Fibroblast of lung (primary cell): ENCODE measurements at regions not wholly inside any gene's neighbourhood (a gene's known extent, or its start where the extent isn't known, plus 50 kb on each side); places are given as distances from the start of the nearest gene placed in this dataset.
"Not testable (repeated sequence)": the region's sequence is repeated elsewhere in the genome, so short reads cannot be mapped to it uniquely, and the experiment has no call there.

Experiments used
- DNase-seq, 2 donors: peaks; one replicate each; pipeline versions ENCODE4 v3.0.0 to v3.0.0-alpha.2; 2010; ENCODE audit warnings: low read depth in 2 of 2
- H2AFZ ChIP-seq: 2 replicates; pipeline ENCODE4 v1.5.1; 2012; ENCODE audit warnings: low read length, control low read depth, inconsistent platforms
- H3K27ac ChIP-seq: 2 replicates; pipeline ENCODE4 v1.5.1; 2011; ENCODE audit warnings: low read length, control low read depth; ENCODE audit not compliant: insufficient read depth
- H3K27me3 ChIP-seq: 2 replicates; pipeline ENCODE4 v1.5.1; 2011; ENCODE audit warnings: mild to moderate bottlenecking, low read length; ENCODE audit not compliant: control insufficient read depth, insufficient read depth
- H3K36me3 ChIP-seq: 2 replicates; pipeline ENCODE4 v1.5.1; 2011; ENCODE audit warnings: low read length; ENCODE audit not compliant: control insufficient read depth, insufficient read depth
- H3K4me1 ChIP-seq: 2 replicates; pipeline ENCODE4 v1.5.1; 2011; ENCODE audit warnings: low read length; ENCODE audit not compliant: control insufficient read depth, insufficient read depth; ENCODE audit errors: extremely low read depth
- H3K4me2 ChIP-seq: 2 replicates; pipeline ENCODE4 v1.5.1; 2011; ENCODE audit warnings: low read length, control low read depth; ENCODE audit not compliant: insufficient read depth; ENCODE audit errors: extremely low read depth
- H3K4me3 ChIP-seq, 4 experiments: fragments of 200-600 bp in 1 of 4; sonication (generic) in 1 of 4; replicated peaks in 1 of 4; 2 replicates each; pipeline ENCODE4 v1.5.1; 2011 to 2016; ENCODE audit warnings: low read length in 4 of 4, low read depth in 3 of 4, mild to moderate bottlenecking in 3 of 4, control low read depth in 2 of 4, inconsistent platforms in 1 of 4, mixed read lengths in 1 of 4; ENCODE audit not compliant: insufficient read depth in 1 of 4; ENCODE audit errors: control extremely low read depth in 1 of 4
- H3K79me2 ChIP-seq: 2 replicates; pipeline ENCODE4 v1.5.1; 2012; ENCODE audit warnings: mild to moderate bottlenecking, low read length, inconsistent platforms; ENCODE audit not compliant: control insufficient read depth, insufficient read depth
- H3K9ac ChIP-seq: 2 replicates; pipeline ENCODE4 v1.5.1; 2011; ENCODE audit warnings: mild to moderate bottlenecking, low read length, control low read depth; ENCODE audit not compliant: insufficient read depth
- H3K9me3 ChIP-seq: 2 replicates; pipeline ENCODE4 v1.5.1; 2012; ENCODE audit warnings: low read depth, low read length; ENCODE audit not compliant: control insufficient read depth, insufficient read depth
- H4K20me1 ChIP-seq: 2 replicates; pipeline ENCODE4 v1.5.1; 2011; ENCODE audit warnings: low read length; ENCODE audit not compliant: control insufficient read depth, insufficient read depth; ENCODE audit errors: extremely low read depth
- CTCF ChIP-seq, 2 donors: IDR thresholded peaks in 1 of 2; conservative IDR thresholded peaks in 1 of 2; 1 replicate in 1 of 2; 2 replicates in 1 of 2; pipeline ENCODE4 v1.5.1; 2011 to 2012; ENCODE audit warnings: low read length in 2 of 2, control low read depth in 1 of 2, inconsistent platforms in 1 of 2, low read depth in 1 of 2, mild to moderate bottlenecking in 1 of 2

DNA sequence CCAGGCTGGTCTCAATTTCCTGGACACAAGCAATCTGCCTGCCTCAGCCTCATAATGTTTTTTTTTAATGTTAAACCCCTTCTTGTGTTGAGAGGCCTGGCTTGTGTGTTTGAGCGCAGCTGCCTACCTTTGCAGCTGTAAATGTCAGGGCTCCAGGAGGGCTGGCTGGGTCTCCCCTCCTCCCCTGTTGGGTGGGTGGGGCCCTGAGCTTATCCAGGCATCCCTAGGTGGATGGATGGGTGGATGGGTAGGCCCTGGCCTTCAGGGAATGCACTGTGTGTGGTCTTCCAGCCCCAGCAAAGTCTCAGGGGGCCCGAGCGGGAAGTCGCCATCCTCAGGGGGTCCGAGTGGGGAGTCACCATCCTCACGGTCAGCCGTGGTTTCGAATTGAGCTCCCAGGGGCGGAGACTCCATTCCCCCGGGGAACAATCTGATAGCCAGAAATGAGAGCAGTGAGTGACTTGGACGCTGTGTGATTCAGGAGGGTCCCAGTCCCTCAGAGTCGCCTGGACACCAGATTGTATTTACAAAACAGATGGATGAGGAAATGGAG, 279.4 kb upstream of the PLGLB2 start:
- H3K4me3 ChIP-seq, H2AFZ ChIP-seq, DNase-seq, H3K4me1 ChIP-seq, H3K27ac ChIP-seq, H3K9ac ChIP-seq, H3K36me3 ChIP-seq, H3K27me3 ChIP-seq, H3K4me2 ChIP-seq, H4K20me1 ChIP-seq, H3K9me3 ChIP-seq: not testable (repeated sequence)
- peaks cover 64% of the 10 kb centered on the region for H3K79me2 ChIP-seq

DNA sequence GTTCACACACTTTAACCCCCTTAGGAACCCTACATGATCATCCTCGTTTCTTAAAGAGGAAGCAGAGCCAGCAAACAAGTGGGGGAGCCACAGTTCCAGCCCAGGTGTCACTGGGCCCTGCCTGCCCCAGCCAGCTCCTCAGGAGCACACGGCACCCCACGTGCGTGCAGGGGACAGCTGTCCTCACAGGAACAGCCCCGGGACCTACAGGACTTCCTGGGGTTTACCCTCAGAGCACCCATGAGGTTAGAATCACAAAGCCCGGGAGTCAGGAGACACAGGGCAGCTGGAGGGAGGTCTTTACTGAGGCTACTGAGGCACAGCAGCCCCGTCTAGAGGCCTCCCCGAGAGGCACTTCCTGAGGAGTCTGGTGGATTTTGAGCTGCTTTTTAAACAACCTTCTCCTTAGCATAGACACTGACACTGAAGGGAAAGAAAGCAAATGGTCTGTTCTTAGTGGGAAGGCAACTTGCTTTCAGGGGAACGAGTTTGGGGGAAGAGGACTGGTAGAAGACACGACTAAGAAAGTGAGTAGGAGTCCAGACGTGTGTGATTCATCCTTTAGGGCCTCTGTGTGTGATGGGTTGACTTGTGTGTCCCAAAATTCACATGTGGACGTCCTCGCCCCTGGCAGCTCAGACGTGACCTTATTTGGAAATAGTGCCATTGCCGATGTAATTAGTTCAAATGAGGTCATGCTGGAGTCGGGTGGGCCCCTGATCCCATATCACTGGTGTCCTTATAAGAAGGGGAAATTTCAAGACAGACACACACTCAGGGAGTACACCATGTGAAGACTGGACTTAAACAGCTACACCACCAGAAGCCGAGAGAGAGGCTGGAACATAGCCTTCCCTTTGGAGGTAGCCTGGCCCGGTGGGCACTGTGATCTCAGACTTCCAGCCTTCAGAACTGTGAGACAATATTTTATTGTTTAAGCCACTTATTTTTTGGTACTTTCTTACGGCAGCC, 278.4 kb upstream of the PLGLB2 start:
- not testable (repeated sequence) for H3K9ac ChIP-seq, H3K36me3 ChIP-seq, H3K27me3 ChIP-seq, H3K4me1 ChIP-seq, H4K20me1 ChIP-seq, H2AFZ ChIP-seq, H3K9me3 ChIP-seq, H3K4me2 ChIP-seq, H3K4me3 ChIP-seq
- Histone ChIP-seq H3K79me2 (peaks cover 62% of the 10 kb centered on the region), H3K27ac (peak overlapping the region; percentile 51)
- peak; percentile 49 to 64 for DNase-seq

DNA sequence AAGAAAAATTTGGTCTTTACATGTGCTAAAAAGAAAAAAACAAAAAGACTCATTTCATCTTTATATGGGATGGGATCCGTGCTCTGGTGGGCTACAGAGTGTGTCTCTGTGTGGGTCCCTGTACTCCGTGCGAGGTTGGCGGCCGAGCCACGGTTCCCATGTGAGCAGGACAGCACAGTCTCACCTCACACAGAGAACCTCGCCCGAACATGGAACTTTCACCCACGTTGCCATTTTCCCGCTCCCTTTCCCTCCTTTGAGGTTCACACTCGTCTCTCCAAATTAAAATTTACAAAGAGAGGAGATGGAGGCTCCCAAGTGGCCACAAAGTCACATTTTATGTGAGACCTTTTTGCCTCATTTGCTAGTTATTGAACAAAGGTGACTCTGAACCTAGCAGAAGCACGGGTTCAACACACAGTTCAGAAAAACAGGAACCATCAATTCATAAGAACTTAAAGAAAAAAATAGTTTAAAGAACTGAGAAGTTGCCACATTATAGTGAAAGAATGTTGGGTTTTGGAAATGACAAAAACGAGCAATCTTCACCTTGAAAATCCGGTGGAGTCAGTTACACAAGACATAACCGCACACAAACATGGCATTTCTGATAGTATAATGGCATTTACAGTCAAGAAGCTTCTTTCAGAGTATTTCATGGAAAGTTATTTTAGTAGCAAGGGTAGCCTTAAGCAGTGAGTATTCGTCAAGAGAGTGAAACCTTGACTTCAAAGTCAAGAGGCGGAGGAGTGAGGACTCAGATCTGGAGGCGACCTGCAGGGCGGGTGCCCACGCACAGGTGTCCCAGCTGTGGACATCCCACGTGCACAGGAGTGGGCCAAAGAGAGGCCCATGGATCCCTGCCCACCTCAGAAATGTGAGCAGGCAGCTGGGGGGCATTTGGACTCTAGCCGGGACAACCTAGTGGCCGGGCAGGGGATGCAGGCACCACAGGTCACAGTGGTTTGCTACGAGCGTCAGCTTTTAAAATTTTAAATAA, 277.2 kb upstream of the PLGLB2 start:
- not testable (repeated sequence) for H2AFZ ChIP-seq, H3K36me3 ChIP-seq, H3K9ac ChIP-seq, H3K9me3 ChIP-seq, H3K4me3 ChIP-seq, H3K27ac ChIP-seq, DNase-seq, H3K27me3 ChIP-seq, H4K20me1 ChIP-seq, H3K4me1 ChIP-seq, H3K4me2 ChIP-seq
- H3K79me2 ChIP-seq: peaks cover 62% of the 10 kb centered on the region

GRCh38 chr2:87471478-87471877, 276.4 kb upstream of the PLGLB2 start:
- H3K4me3 ChIP-seq, DNase-seq, H3K36me3 ChIP-seq, H3K4me1 ChIP-seq, H4K20me1 ChIP-seq, H3K4me2 ChIP-seq, H3K9me3 ChIP-seq, H2AFZ ChIP-seq, H3K27ac ChIP-seq, H3K27me3 ChIP-seq, H3K9ac ChIP-seq: not testable (repeated sequence)
- H3K79me2 ChIP-seq: peaks cover 59% of the 10 kb centered on the region
- TF ChIP-seq CTCF (conservative IDR thresholded peaks at IDR 0.05 in 1 of 2, IDR thresholded peaks at IDR 0.05 in 1 of 2; ENCODE audit: low read depth in 1 of 2, low read length in 2 of 2): peak in 1 of 2 donors; percentile 17

- not testable (repeated sequence) for H3K36me3 ChIP-seq, H3K9ac ChIP-seq, H3K27ac ChIP-seq, H4K20me1 ChIP-seq, H3K4me1 ChIP-seq, H3K9me3 ChIP-seq, H3K27me3 ChIP-seq, H3K4me2 ChIP-seq, H3K4me3 ChIP-seq, DNase-seq, H2AFZ ChIP-seq
- H3K79me2 ChIP-seq: peaks cover 54% of the 10 kb centered on the region
These were observed 271.5 kb upstream of the PLGLB2 start for GRCh38 chr2:87476223-87476872.
